ENCODE measurements at regions not wholly inside any gene's neighbourhood (a gene's known extent, or its start where the extent isn't known, plus 50 kb on each side); places are given as distances from the start of the nearest gene placed in this dataset.

DNA sequence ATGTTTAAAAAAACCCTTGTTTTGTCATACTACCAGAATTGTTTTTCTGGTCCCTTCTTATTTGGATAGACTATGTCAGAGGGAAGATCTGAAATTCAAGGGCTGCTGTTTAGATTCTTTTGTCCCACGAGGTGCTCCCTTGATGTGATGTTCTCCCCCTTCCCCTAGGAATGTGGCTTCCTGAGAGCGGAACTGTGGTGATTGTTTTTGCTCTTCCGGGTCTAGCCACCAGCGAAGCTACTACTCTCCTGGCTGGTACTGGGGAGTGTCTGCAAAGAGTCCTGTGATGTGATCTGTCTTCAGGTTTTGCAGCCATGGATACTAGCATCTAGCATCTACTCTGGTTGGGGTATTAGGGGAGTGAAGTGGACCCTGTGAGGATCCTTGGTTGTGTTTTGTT is 271.1 kb downstream of the DCAF12L2 start:
- CTCF ChIA-PET = no interaction called here
- Mint-ChIP-seq H3K4me3 (no peak overlapping the region), H3K9me3 (ENCODE audit: low read depth) (peaks cover 7% of the 10 kb centered on the region), H3K27me3 (no peaks in the 10 kb centered on the region), H3K36me3 (ENCODE audit: low read depth) (no peaks in the 10 kb centered on the region), H3K27ac (no peak overlapping the region), H3K4me1 (no peaks in the 10 kb centered on the region)
- intact Hi-C loops (cut with DNase I, micrococcal nuclease) = no loop called here
- DNase-seq = no peak
- POLR2A ChIA-PET = no interaction called here
- ATAC-seq = no peak

GRCh38 chrX:125895518-125895917 is 270.6 kb downstream of the DCAF12L2 start:
- Mint-ChIP-seq H3K4me3 (no peak overlapping the region), H3K4me1 (no peaks in the 10 kb centered on the region), H3K27ac (no peak overlapping the region), H3K27me3 (no peaks in the 10 kb centered on the region), H3K36me3 (ENCODE audit: low read depth) (no peaks in the 10 kb centered on the region), H3K9me3 (ENCODE audit: low read depth) (peaks cover 6% of the 10 kb centered on the region)
- CTCF ChIA-PET = no interaction called here
- POLR2A ChIA-PET = no interaction called here
- DNase-seq = no peak
- no peak for ATAC-seq
- intact Hi-C loops (cut with DNase I, micrococcal nuclease) = no loop called here

GRCh38 chrX:125926295-125926694 is 239.8 kb downstream of the DCAF12L2 start:
- Mint-ChIP-seq H3K4me1 (no peaks in the 10 kb centered on the region), H3K9me3 (ENCODE audit: low read depth) (no peaks in the 10 kb centered on the region), H3K36me3 (ENCODE audit: low read depth) (no peaks in the 10 kb centered on the region), H3K27ac (no peak overlapping the region), H3K27me3 (no peaks in the 10 kb centered on the region), H3K4me3 (no peak overlapping the region)
- DNase-seq (no peak), ATAC-seq (no peak)
- ChIA-PET CTCF (no interaction called here), POLR2A (no interaction called here)
- intact Hi-C loops (cut with DNase I, micrococcal nuclease) = no loop called here

GRCh38 chrX:125940985-125941384 is 225.1 kb downstream of the DCAF12L2 start:
- H3K36me3 Mint-ChIP-seq (ENCODE audit: low read depth) = no peaks in the 10 kb centered on the region
- H3K4me1 Mint-ChIP-seq = no peaks in the 10 kb centered on the region
- intact Hi-C loops (cut with DNase I, micrococcal nuclease) = no loop called here
- ATAC-seq = no peak
- no peak overlapping the region for H3K4me3 Mint-ChIP-seq
- H3K9me3 Mint-ChIP-seq (ENCODE audit: low read depth) = no peaks in the 10 kb centered on the region
- ChIA-PET POLR2A (no interaction called here), CTCF (no interaction called here)
- DNase-seq = no peak
- no peak overlapping the region for H3K27ac Mint-ChIP-seq
- H3K27me3 Mint-ChIP-seq = no peaks in the 10 kb centered on the region

DNA sequence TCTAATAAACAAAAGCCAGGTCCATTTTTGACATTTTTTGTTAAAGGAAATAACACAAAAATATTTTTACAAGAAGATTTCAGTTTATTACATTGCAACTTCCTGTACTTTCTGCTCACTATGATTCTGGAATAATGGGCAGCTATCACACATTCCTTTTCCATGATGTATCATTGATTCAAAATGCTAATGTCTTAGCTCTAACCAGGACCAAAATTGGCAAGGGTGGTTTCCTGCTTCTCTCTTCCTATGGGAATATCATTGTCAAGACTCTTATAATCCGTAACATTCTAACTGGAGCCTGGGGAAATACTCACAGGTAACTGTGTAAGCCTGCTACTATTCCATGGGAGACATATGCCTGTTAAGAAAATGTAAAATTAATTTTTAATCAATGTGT is 218.6 kb downstream of the DCAF12L2 start:
- Mint-ChIP-seq H3K36me3 (ENCODE audit: low read depth) (no peaks in the 10 kb centered on the region), H3K4me1 (no peaks in the 10 kb centered on the region), H3K9me3 (ENCODE audit: low read depth) (no peaks in the 10 kb centered on the region), H3K27ac (no peak overlapping the region), H3K4me3 (no peak overlapping the region), H3K27me3 (no peaks in the 10 kb centered on the region)
- DNase-seq (no peak), ATAC-seq (no peak)
- CTCF ChIA-PET = no interaction called here
- intact Hi-C loops (cut with DNase I, micrococcal nuclease) = no loop called here
- POLR2A ChIA-PET = no interaction called here

DNA sequence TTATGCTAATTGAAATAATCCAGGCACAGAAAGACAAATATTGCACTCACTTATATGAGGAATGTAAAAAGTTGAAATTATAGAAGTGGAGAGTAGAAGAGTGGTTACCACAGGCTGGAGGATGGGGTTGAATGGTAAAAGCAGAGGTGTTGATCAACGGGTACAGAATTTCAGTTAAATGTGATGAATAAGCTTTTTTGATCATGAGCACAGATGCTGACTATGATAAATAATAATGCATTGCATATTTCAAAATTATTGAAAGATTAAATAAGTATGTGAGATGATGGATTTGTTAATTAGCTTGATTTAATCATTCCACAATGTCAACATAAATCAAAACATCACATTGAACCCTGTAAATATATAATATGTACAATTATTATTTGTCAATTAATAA is 213.1 kb downstream of the DCAF12L2 start:
- no peak overlapping the region for H3K4me3 Mint-ChIP-seq
- POLR2A ChIA-PET = no interaction called here
- intact Hi-C loops (cut with DNase I, micrococcal nuclease) = no loop called here
- no peaks in the 10 kb centered on the region for H3K36me3 Mint-ChIP-seq (ENCODE audit: low read depth)
- CTCF ChIA-PET = no interaction called here
- H3K27me3 Mint-ChIP-seq = no peaks in the 10 kb centered on the region
- no peaks in the 10 kb centered on the region for H3K4me1 Mint-ChIP-seq
- H3K9me3 Mint-ChIP-seq (ENCODE audit: low read depth) = no peaks in the 10 kb centered on the region
- ATAC-seq = no peak
- DNase-seq = no peak
- H3K27ac Mint-ChIP-seq = no peak overlapping the region

DNA sequence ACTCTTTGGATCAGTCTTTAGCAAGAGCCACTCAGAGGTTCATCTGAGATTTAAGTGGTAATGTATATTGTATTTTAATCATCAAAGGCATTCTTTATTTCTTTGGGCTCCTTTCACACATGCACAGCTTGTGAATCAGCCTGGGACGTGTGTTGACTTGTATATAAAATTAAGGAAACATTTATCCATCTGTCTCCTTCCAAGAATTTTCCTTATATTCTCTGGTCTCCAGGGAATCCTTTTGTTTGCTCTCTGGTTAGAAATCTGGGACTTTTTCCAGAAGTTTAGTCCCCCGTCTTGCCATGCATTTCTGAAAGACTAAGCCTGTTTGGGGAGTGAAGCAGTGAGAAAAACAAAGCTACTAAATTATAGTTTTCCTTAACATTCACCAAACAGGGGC is 212.3 kb downstream of the DCAF12L2 start:
- intact Hi-C loops (cut with DNase I, micrococcal nuclease) = no loop called here
- no peaks in the 10 kb centered on the region for H3K36me3 Mint-ChIP-seq (ENCODE audit: low read depth)
- H3K9me3 Mint-ChIP-seq (ENCODE audit: low read depth) = no peaks in the 10 kb centered on the region
- CTCF ChIA-PET = no interaction called here
- no peaks in the 10 kb centered on the region for H3K4me1 Mint-ChIP-seq
- H3K4me3 Mint-ChIP-seq = no peak overlapping the region
- ATAC-seq (no peak), DNase-seq (no peak)
- H3K27ac Mint-ChIP-seq = no peak overlapping the region
- POLR2A ChIA-PET = no interaction called here
- H3K27me3 Mint-ChIP-seq = no peaks in the 10 kb centered on the region

- H3K4me1 Mint-ChIP-seq = no peaks in the 10 kb centered on the region
- no peak overlapping the region for H3K4me3 Mint-ChIP-seq
- H3K36me3 Mint-ChIP-seq (ENCODE audit: low read depth) = no peaks in the 10 kb centered on the region
- DNase-seq = no peak
- H3K27me3 Mint-ChIP-seq = no peaks in the 10 kb centered on the region
- H3K27ac Mint-ChIP-seq = no peak overlapping the region
- intact Hi-C loops (cut with DNase I, micrococcal nuclease) = no loop called here
- ChIA-PET CTCF (no interaction called here), POLR2A (no interaction called here)
- no peak for ATAC-seq
- no peaks in the 10 kb centered on the region for H3K9me3 Mint-ChIP-seq (ENCODE audit: low read depth)
These were observed 211.9 kb downstream of the DCAF12L2 start for GRCh38 chrX:125954236-125954635.

DNA sequence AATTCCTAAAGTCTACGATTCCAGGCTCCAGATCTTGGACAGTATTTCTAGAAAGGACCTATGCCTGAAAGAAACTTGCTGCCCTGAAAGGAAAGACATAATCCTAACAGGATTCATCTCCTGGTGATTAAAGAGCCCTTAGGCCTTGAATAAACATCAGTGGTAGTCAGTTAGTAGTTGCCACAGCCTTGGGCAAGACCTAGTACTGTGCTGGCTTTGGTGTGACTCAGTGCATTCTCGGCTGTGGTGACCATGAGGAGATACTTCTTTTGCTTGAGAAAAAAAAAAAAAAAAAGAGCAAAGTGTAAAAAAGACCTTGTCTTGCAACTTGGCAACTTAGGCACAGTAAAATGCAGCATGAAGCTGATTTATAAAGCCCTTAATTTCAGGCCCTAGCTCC is 188.2 kb downstream of the DCAF12L2 start:
- ATAC-seq (no peak), DNase-seq (no peak)
- no peaks in the 10 kb centered on the region for H3K4me1 Mint-ChIP-seq
- no peak overlapping the region for H3K4me3 Mint-ChIP-seq
- intact Hi-C loops (cut with DNase I, micrococcal nuclease) = no loop called here
- H3K27me3 Mint-ChIP-seq = no peaks in the 10 kb centered on the region
- H3K9me3 Mint-ChIP-seq (ENCODE audit: low read depth) = no peaks in the 10 kb centered on the region
- CTCF ChIA-PET = no interaction called here
- POLR2A ChIA-PET = no interaction called here
- H3K36me3 Mint-ChIP-seq (ENCODE audit: low read depth) = no peaks in the 10 kb centered on the region
- H3K27ac Mint-ChIP-seq = no peak overlapping the region

GRCh38 chrX:125998432-125998831 is 167.7 kb downstream of the DCAF12L2 start:
- POLR2A ChIA-PET = no interaction called here
- ATAC-seq = no peak
- CTCF ChIA-PET = no interaction called here
- no peak overlapping the region for H3K4me3 Mint-ChIP-seq
- DNase-seq = no peak
- no peaks in the 10 kb centered on the region for H3K9me3 Mint-ChIP-seq (ENCODE audit: low read depth)
- no peaks in the 10 kb centered on the region for H3K27me3 Mint-ChIP-seq
- no peak overlapping the region for H3K27ac Mint-ChIP-seq
- H3K36me3 Mint-ChIP-seq (ENCODE audit: low read depth) = no peaks in the 10 kb centered on the region
- H3K4me1 Mint-ChIP-seq = no peaks in the 10 kb centered on the region
- intact Hi-C loops (cut with DNase I, micrococcal nuclease) = no loop called here

DNA sequence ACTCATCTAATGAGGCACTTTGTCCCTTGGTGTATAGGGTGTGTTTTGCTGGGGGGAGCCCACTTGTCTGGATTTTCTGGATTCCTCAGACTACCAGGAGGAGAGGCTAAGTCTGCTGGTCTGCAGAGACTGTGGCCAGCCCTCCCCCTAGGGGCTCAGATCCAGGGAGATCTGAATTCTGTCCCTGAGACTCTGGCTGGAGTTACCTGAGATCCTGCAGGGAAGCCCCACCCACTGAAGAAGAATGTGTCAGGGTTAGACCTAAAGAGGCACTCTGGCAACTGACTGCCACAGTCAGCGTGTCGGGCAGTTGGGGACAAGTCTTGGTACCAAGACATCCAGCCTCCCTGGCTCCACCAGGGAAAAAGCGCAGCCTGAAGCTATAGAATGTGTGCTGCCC is 138.9 kb downstream of the DCAF12L2 start:
- intact Hi-C loops (cut with DNase I, micrococcal nuclease) = no loop called here
- POLR2A ChIA-PET = no interaction called here
- DNase-seq (no peak), ATAC-seq (no peak)
- Mint-ChIP-seq H3K27me3 (peaks cover 3% of the 10 kb centered on the region), H3K27ac (no peak overlapping the region), H3K4me1 (no peaks in the 10 kb centered on the region), H3K36me3 (ENCODE audit: low read depth) (no peaks in the 10 kb centered on the region), H3K4me3 (no peak overlapping the region), H3K9me3 (ENCODE audit: low read depth) (no peaks in the 10 kb centered on the region)
- CTCF ChIA-PET = no interaction called here

- H3K9me3 Mint-ChIP-seq (ENCODE audit: low read depth) = no peaks in the 10 kb centered on the region
- H3K27ac Mint-ChIP-seq = no peak overlapping the region
- H3K27me3 Mint-ChIP-seq = peaks cover 3% of the 10 kb centered on the region
- H3K36me3 Mint-ChIP-seq (ENCODE audit: low read depth) = no peaks in the 10 kb centered on the region
- ChIA-PET POLR2A (no interaction called here), CTCF (interaction anchor here (0.7 kb wide), 1 partner anchor 1821 kb away, joined by 3 read pairs; no protein-coding TSS in a partner anchor)
- ATAC-seq (no peak), DNase-seq (no peak)
- intact Hi-C loops (cut with DNase I, micrococcal nuclease) = no loop called here
- H3K4me3 Mint-ChIP-seq = no peak overlapping the region
- no peaks in the 10 kb centered on the region for H3K4me1 Mint-ChIP-seq
These were observed 136.1 kb downstream of the DCAF12L2 start for GRCh38 chrX:126030021-126030420.

DNA sequence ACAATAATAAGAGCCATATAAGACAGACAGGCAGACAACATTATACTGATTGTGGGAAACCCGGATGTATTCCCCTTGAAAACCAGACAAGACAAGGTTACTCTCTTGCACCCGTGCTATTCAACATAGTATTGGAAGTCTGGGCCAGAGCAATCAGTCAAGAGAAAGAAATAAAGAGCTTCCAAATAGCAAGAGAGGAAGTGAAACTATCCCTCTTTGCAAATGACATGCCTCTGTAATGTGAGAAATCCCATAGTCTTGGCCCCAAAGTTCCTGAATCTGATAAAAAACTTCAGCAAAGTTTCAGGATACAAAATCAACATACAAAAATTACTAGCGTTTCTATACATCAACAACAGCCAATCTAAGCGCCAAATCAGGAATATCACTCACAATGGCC is 102.1 kb downstream of the DCAF12L2 start:
- Mint-ChIP-seq H3K4me1 (no peaks in the 10 kb centered on the region), H3K9me3 (ENCODE audit: low read depth) (no peaks in the 10 kb centered on the region), H3K4me3 (no peak overlapping the region), H3K27me3 (no peaks in the 10 kb centered on the region), H3K36me3 (ENCODE audit: low read depth) (no peaks in the 10 kb centered on the region), H3K27ac (no peak overlapping the region)
- DNase-seq (no peak), ATAC-seq (no peak)
- POLR2A ChIA-PET = no interaction called here
- intact Hi-C loops (cut with DNase I, micrococcal nuclease) = no loop called here
- CTCF ChIA-PET = no interaction called here
